ENCODE measurements at regions not wholly inside any gene's neighbourhood (a gene's known extent, or its start where the extent isn't known, plus 50 kb on each side); places are given as distances from the start of the nearest gene placed in this dataset.
"Not testable (repeated sequence)": the region's sequence is repeated elsewhere in the genome, so short reads cannot be mapped to it uniquely, and the experiment has no call there.

GRCh38 chr2:111252436-111252835, 131.7 kb downstream of the BCL2L11 start:
- DNase-seq = no peak

- DNase-seq = not testable (repeated sequence)
These were observed 134.2 kb downstream of the BCL2L11 start for GRCh38 chr2:111254916-111255315.

GRCh38 chr2:111256628-111257027, 135.9 kb downstream of the BCL2L11 start:
- not testable (repeated sequence) for DNase-seq

GRCh38 chr2:111257607-111258006, 136.9 kb downstream of the BCL2L11 start:
- not testable (repeated sequence) for DNase-seq

GRCh38 chr2:111258318-111258717, 137.6 kb downstream of the BCL2L11 start:
- not testable (repeated sequence) for DNase-seq

- not testable (repeated sequence) for DNase-seq
These were observed 142.1 kb downstream of the BCL2L11 start for GRCh38 chr2:111262627-111263379.

GRCh38 chr2:111263380-111264017, 142.8 kb downstream of the BCL2L11 start:
- not testable (repeated sequence) for DNase-seq

GRCh38 chr2:111264956-111265355, 144.2 kb downstream of the BCL2L11 start:
- not testable (repeated sequence) for DNase-seq

GRCh38 chr2:111266556-111266955, 145.8 kb downstream of the BCL2L11 start:
- DNase-seq = not testable (repeated sequence)

- DNase-seq = not testable (repeated sequence)
These were observed 146.3 kb downstream of the BCL2L11 start for GRCh38 chr2:111267038-111267437.

GRCh38 chr2:111269761-111270323, 149.1 kb downstream of the BCL2L11 start:
- not testable (repeated sequence) for DNase-seq

- not testable (repeated sequence) for DNase-seq
These were observed 149.9 kb downstream of the BCL2L11 start for GRCh38 chr2:111270569-111270968.

- not testable (repeated sequence) for DNase-seq
These were observed 151.1 kb downstream of the BCL2L11 start for GRCh38 chr2:111271647-111272304.

GRCh38 chr2:111273007-111273406, 152.3 kb downstream of the BCL2L11 start:
- DNase-seq = not testable (repeated sequence)

- DNase-seq = not testable (repeated sequence)
These were observed 154.5 kb downstream of the BCL2L11 start for GRCh38 chr2:111275047-111275853.

- not testable (repeated sequence) for DNase-seq
These were observed 155.1 kb downstream of the BCL2L11 start for GRCh38 chr2:111275854-111276171.

GRCh38 chr2:111278133-111278532, 157.4 kb downstream of the BCL2L11 start:
- DNase-seq = not testable (repeated sequence)

GRCh38 chr2:111280709-111281286, 160.1 kb downstream of the BCL2L11 start:
- not testable (repeated sequence) for DNase-seq

- DNase-seq = not testable (repeated sequence)
These were observed 161.4 kb downstream of the BCL2L11 start for GRCh38 chr2:111282162-111282561.

- not testable (repeated sequence) for DNase-seq
These were observed 167.2 kb downstream of the BCL2L11 start for GRCh38 chr2:111287646-111288568.

GRCh38 chr2:111290370-111290769, 169.7 kb downstream of the BCL2L11 start:
- DNase-seq = not testable (repeated sequence)
